GM19025 (cell line): ENCODE measurements at regions not wholly inside any gene's neighbourhood (a gene's known extent, or its start where the extent isn't known, plus 50 kb on each side); places are given as distances from the start of the nearest gene placed in this dataset.

ENCODE experiments used
- ATAC-seq: cut with Tn5 transposase; IDR thresholded peaks from one replicate; pipeline ENCODE4 v1.9.1; 2021; ENCODE audit warnings: mild to moderate bottlenecking, low read depth, moderate library complexity; ENCODE audit not compliant: unreplicated experiment

GRCh38 chr4:67126570-67126969 is 418.7 kb downstream of the CENPC start:
- no peak for ATAC-seq

- no peak for ATAC-seq
Measured at GRCh38 chr4:67125636-67126514, 419.4 kb downstream of the CENPC start.

GRCh38 chr4:67124716-67125115 is 420.6 kb downstream of the CENPC start:
- no peak for ATAC-seq

GRCh38 chr4:67122029-67122428 is 423.3 kb downstream of the CENPC start:
- no peak for ATAC-seq

GRCh38 chr4:67120369-67120768 is 424.9 kb downstream of the CENPC start:
- no peak for ATAC-seq

- no peak for ATAC-seq
Measured at GRCh38 chr4:67109276-67109675, 436.0 kb downstream of the CENPC start.

GRCh38 chr4:67106861-67107460 is 438.3 kb downstream of the CENPC start:
- ATAC-seq, result no peak

GRCh38 chr4:67104145-67104544 is 441.2 kb downstream of the CENPC start:
- ATAC-seq, result no peak

- ATAC-seq, result no peak
Measured at GRCh38 chr4:67103001-67103747, 442.1 kb downstream of the CENPC start.

GRCh38 chr4:67101612-67102011 is 443.7 kb downstream of the CENPC start:
- no peak for ATAC-seq

GRCh38 chr4:67092351-67092750 is 453.0 kb downstream of the CENPC start:
- ATAC-seq, result no peak

- no peak for ATAC-seq
Measured at GRCh38 chr4:67091673-67092072, 453.6 kb downstream of the CENPC start.

GRCh38 chr4:67087897-67088296 is 457.4 kb downstream of the CENPC start:
- peak; percentile 66 for ATAC-seq

GRCh38 chr4:67084783-67085182 is 460.5 kb downstream of the CENPC start:
- ATAC-seq, result no peak

- no peak for ATAC-seq
Measured at GRCh38 chr4:67083496-67083895, 461.8 kb downstream of the CENPC start.

GRCh38 chr4:67082746-67083145 is 462.6 kb downstream of the CENPC start:
- ATAC-seq, result no peak

- no peak for ATAC-seq
Measured at GRCh38 chr4:67080046-67080557, 465.2 kb downstream of the CENPC start.

GRCh38 chr4:67071641-67072040 is 473.7 kb downstream of the CENPC start:
- ATAC-seq, result no peak

- no peak for ATAC-seq
Measured at GRCh38 chr4:67055319-67055718, 490.0 kb downstream of the CENPC start.

- no peak for ATAC-seq
Measured at GRCh38 chr4:67054896-67055295, 490.4 kb downstream of the CENPC start.
